Muscle layer of colon (tissue), 2 donors: ENCODE measurements at regions not wholly inside any gene's neighbourhood (a gene's known extent, or its start where the extent isn't known, plus 50 kb on each side); places are given as distances from the start of the nearest gene placed in this dataset.

Experiments used
- H3K27ac ChIP-seq: one replicate; pipeline ENCODE4 v1.7.0; 2013; ENCODE audit warnings: low read depth, mild to moderate bottlenecking, low read length, moderate library complexity
- H3K27me3 ChIP-seq, 2 donors: one replicate each; pipeline ENCODE4 v1.7.0; 2013; ENCODE audit warnings: low read length in 2 of 2, mild to moderate bottlenecking in 2 of 2; ENCODE audit not compliant: insufficient read depth in 2 of 2, control insufficient read depth in 1 of 2
- H3K36me3 ChIP-seq: one replicate; pipeline ENCODE4 v1.7.0; 2013; ENCODE audit warnings: mild to moderate bottlenecking, low read length; ENCODE audit not compliant: insufficient read depth
- H3K4me1 ChIP-seq: one replicate; pipeline ENCODE4 v1.7.0; 2013; ENCODE audit warnings: mild to moderate bottlenecking, low read length; ENCODE audit not compliant: insufficient read depth
- H3K4me3 ChIP-seq, 2 donors: one replicate each; pipeline ENCODE4 v1.7.0; 2013; ENCODE audit warnings: low read length in 2 of 2, low read depth in 1 of 2, mild to moderate bottlenecking in 1 of 2, moderate library complexity in 1 of 2
- H3K9ac ChIP-seq: one replicate; pipeline ENCODE4 v1.7.0; 2013; ENCODE audit warnings: low read length
- H3K9me3 ChIP-seq: one replicate; pipeline ENCODE4 v1.7.0; 2013; ENCODE audit warnings: mild to moderate bottlenecking, low read length
- donor health status: abdominal sarcoma.
- donor health status: Adenocarcinoma of cecum.

GRCh38 chr3:76349715-76350480 is 564.5 kb upstream of the ZNF717 start:
- H3K4me1 ChIP-seq, result peaks cover 6% of the 10 kb centered on the region
- no peaks in the 10 kb centered on the region for H3K27me3 ChIP-seq
- no peak overlapping the region for H3K4me3 ChIP-seq
- H3K9ac ChIP-seq, result no peak overlapping the region
- no peaks in the 10 kb centered on the region for H3K9me3 ChIP-seq
- H3K27ac ChIP-seq, result no peak overlapping the region
- no peaks in the 10 kb centered on the region for H3K36me3 ChIP-seq

- Histone ChIP-seq H3K27ac (no peak overlapping the region), H3K9me3 (no peaks in the 10 kb centered on the region)
These were observed 566.7 kb upstream of the ZNF717 start for GRCh38 chr3:76352051-76352450.

GRCh38 chr3:76352511-76353284 is 567.3 kb upstream of the ZNF717 start:
- Histone ChIP-seq H3K9ac (no peak overlapping the region), H3K9me3 (no peaks in the 10 kb centered on the region), H3K4me3 (no peak overlapping the region), H3K4me1 (peaks cover 6% of the 10 kb centered on the region), H3K27ac (no peak overlapping the region), H3K36me3 (no peaks in the 10 kb centered on the region), H3K27me3 (no peaks in the 10 kb centered on the region)

More at GRCh38 chr3:76352051-76352450, 566.7 kb upstream of the ZNF717 start:
- H3K4me1 ChIP-seq, result peaks cover 6% of the 10 kb centered on the region
- no peaks in the 10 kb centered on the region for H3K27me3 ChIP-seq
- no peaks in the 10 kb centered on the region for H3K36me3 ChIP-seq
- H3K4me3 ChIP-seq, result no peak overlapping the region
- no peak overlapping the region for H3K9ac ChIP-seq

- H3K9me3 ChIP-seq, result no peaks in the 10 kb centered on the region
- H3K36me3 ChIP-seq, result no peaks in the 10 kb centered on the region
- no peak overlapping the region for H3K27ac ChIP-seq
- H3K27me3 ChIP-seq, result no peaks in the 10 kb centered on the region
- H3K4me1 ChIP-seq, result peaks cover 6% of the 10 kb centered on the region
- no peak overlapping the region for H3K9ac ChIP-seq
- no peak overlapping the region for H3K4me3 ChIP-seq
These were observed 568.3 kb upstream of the ZNF717 start for GRCh38 chr3:76353683-76354082.

- H3K9ac ChIP-seq, result no peak overlapping the region
- H3K9me3 ChIP-seq, result no peaks in the 10 kb centered on the region
- H3K4me1 ChIP-seq, result no peaks in the 10 kb centered on the region
- H3K4me3 ChIP-seq, result no peak overlapping the region
- no peaks in the 10 kb centered on the region for H3K36me3 ChIP-seq
- H3K27me3 ChIP-seq, result no peaks in the 10 kb centered on the region
- no peak overlapping the region for H3K27ac ChIP-seq
These were observed 575.7 kb upstream of the ZNF717 start for GRCh38 chr3:76361010-76361409.

- H3K9ac ChIP-seq, result no peak overlapping the region
- no peaks in the 10 kb centered on the region for H3K9me3 ChIP-seq
- no peak overlapping the region for H3K27ac ChIP-seq
- no peaks in the 10 kb centered on the region for H3K4me1 ChIP-seq
- no peak overlapping the region for H3K4me3 ChIP-seq
- H3K27me3 ChIP-seq, result no peaks in the 10 kb centered on the region
- H3K36me3 ChIP-seq, result no peaks in the 10 kb centered on the region
These were observed 577.3 kb upstream of the ZNF717 start for GRCh38 chr3:76362643-76363042.

GRCh38 chr3:76365275-76365674 is 579.9 kb upstream of the ZNF717 start:
- Histone ChIP-seq H3K4me3 (no peak overlapping the region), H3K9me3 (no peaks in the 10 kb centered on the region), H3K27ac (no peak overlapping the region), H3K36me3 (no peaks in the 10 kb centered on the region), H3K27me3 (no peaks in the 10 kb centered on the region), H3K9ac (no peak overlapping the region), H3K4me1 (no peaks in the 10 kb centered on the region)

- no peak overlapping the region for H3K4me3 ChIP-seq
- no peak overlapping the region for H3K27ac ChIP-seq
- no peaks in the 10 kb centered on the region for H3K36me3 ChIP-seq
- H3K9me3 ChIP-seq, result no peaks in the 10 kb centered on the region
- H3K9ac ChIP-seq, result no peak overlapping the region
- H3K27me3 ChIP-seq, result no peaks in the 10 kb centered on the region
- no peaks in the 10 kb centered on the region for H3K4me1 ChIP-seq
These were observed 581.9 kb upstream of the ZNF717 start for GRCh38 chr3:76367281-76367680.

- Histone ChIP-seq H3K9me3 (no peaks in the 10 kb centered on the region), H3K4me1 (no peaks in the 10 kb centered on the region), H3K27ac (no peak overlapping the region), H3K36me3 (no peaks in the 10 kb centered on the region), H3K4me3 (no peak overlapping the region), H3K9ac (no peak overlapping the region), H3K27me3 (no peaks in the 10 kb centered on the region)
These were observed 583.8 kb upstream of the ZNF717 start for GRCh38 chr3:76369170-76369569.

- no peak overlapping the region for H3K4me3 ChIP-seq
- no peak overlapping the region for H3K9ac ChIP-seq
- no peaks in the 10 kb centered on the region for H3K36me3 ChIP-seq
- no peaks in the 10 kb centered on the region for H3K4me1 ChIP-seq
- H3K9me3 ChIP-seq, result no peaks in the 10 kb centered on the region
- H3K27ac ChIP-seq, result no peak overlapping the region
- H3K27me3 ChIP-seq, result no peaks in the 10 kb centered on the region
These were observed 585.6 kb upstream of the ZNF717 start for GRCh38 chr3:76370749-76371520.

GRCh38 chr3:76372497-76372896 is 587.1 kb upstream of the ZNF717 start:
- H3K9me3 ChIP-seq, result no peaks in the 10 kb centered on the region
- H3K9ac ChIP-seq, result no peak overlapping the region
- H3K4me1 ChIP-seq, result no peaks in the 10 kb centered on the region
- H3K27ac ChIP-seq, result no peak overlapping the region
- H3K4me3 ChIP-seq, result no peak overlapping the region
- no peaks in the 10 kb centered on the region for H3K36me3 ChIP-seq
- no peaks in the 10 kb centered on the region for H3K27me3 ChIP-seq
